ENCODE measurements at regions not wholly inside any gene's neighbourhood (a gene's known extent, or its start where the extent isn't known, plus 50 kb on each side); places are given as distances from the start of the nearest gene placed in this dataset.
"Not testable (repeated sequence)": the region's sequence is repeated elsewhere in the genome, so short reads cannot be mapped to it uniquely, and the experiment has no call there.

DNA sequence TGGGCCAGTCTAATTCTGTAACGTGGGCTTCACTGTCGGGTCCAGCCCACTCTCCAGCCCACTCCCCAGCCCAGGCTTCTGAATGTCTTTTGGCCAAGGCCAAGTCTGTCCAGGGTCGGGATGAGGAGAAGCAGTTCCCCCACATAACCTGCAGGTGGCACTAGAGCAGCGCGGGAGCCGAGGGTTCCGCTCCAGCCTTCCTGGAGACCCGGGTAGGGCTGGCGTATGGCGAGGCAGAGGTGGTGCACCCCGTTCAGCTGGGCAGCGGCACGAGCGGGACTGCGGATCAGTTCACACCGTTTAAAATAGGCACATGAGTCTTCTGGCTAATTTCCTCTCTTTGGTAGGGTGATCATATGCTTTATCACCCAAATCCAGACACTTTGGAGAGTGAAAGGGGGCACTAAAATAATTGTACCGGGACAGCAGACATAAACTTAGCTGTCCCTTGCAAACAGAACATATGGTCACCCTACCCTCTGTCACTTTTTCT, 185.9 kb downstream of the MSX2 start:
- no peaks in the 10 kb centered on the region for H3K9me3 ChIP-seq (ENCODE audit: control insufficient read depth in 2 of 2, low read length in 2 of 2)
- H3K36me3 ChIP-seq (ENCODE audit: control insufficient read depth in 2 of 2, insufficient read depth in 2 of 2, low read length in 2 of 2): no peaks in the 10 kb centered on the region
- H3K9ac ChIP-seq (ENCODE audit: low read depth in 1 of 2, low read length in 2 of 2): no peak overlapping the region
- H3K27ac ChIP-seq (ENCODE audit: low read depth in 2 of 2, low read length in 2 of 2): no peak overlapping the region
- peaks cover 0 to 2% of the 10 kb centered on the region in 2 donors for H3K4me1 ChIP-seq (ENCODE audit: control insufficient read depth in 2 of 2, insufficient read depth in 2 of 2, low read length in 2 of 2)
- no peak overlapping the region for H3K4me3 ChIP-seq (ENCODE audit: low read length in 2 of 2)
- no peaks in the 10 kb centered on the region for H3K27me3 ChIP-seq (ENCODE audit: control insufficient read depth in 2 of 2, insufficient read depth in 2 of 2, low read length in 2 of 2)

GRCh38 chr5:174903172-174903732, 178.9 kb downstream of the MSX2 start:
- no peaks in the 10 kb centered on the region for H3K4me1 ChIP-seq (ENCODE audit: control insufficient read depth in 2 of 2, insufficient read depth in 2 of 2, low read length in 2 of 2)
- no peaks in the 10 kb centered on the region for H3K9me3 ChIP-seq (ENCODE audit: control insufficient read depth in 2 of 2, low read length in 2 of 2)
- no peak overlapping the region for H3K9ac ChIP-seq (ENCODE audit: low read depth in 1 of 2, low read length in 2 of 2)
- no peaks in the 10 kb centered on the region for H3K27me3 ChIP-seq (ENCODE audit: control insufficient read depth in 2 of 2, insufficient read depth in 2 of 2, low read length in 2 of 2)
- no peak overlapping the region for H3K27ac ChIP-seq (ENCODE audit: low read depth in 2 of 2, low read length in 2 of 2)
- no peak overlapping the region for H3K4me3 ChIP-seq (ENCODE audit: low read length in 2 of 2)
- H3K36me3 ChIP-seq (ENCODE audit: control insufficient read depth in 2 of 2, insufficient read depth in 2 of 2, low read length in 2 of 2): no peaks in the 10 kb centered on the region

GRCh38 chr5:174901336-174901735, 177.0 kb downstream of the MSX2 start:
- no peak overlapping the region for H3K4me3 ChIP-seq (ENCODE audit: low read length in 2 of 2)
- H3K27me3 ChIP-seq (ENCODE audit: control insufficient read depth in 2 of 2, insufficient read depth in 2 of 2, low read length in 2 of 2): no peaks in the 10 kb centered on the region
- H3K9ac ChIP-seq (ENCODE audit: low read depth in 1 of 2, low read length in 2 of 2): no peak overlapping the region
- H3K27ac ChIP-seq (ENCODE audit: low read depth in 2 of 2, low read length in 2 of 2): no peak overlapping the region
- no peaks in the 10 kb centered on the region for H3K4me1 ChIP-seq (ENCODE audit: control insufficient read depth in 2 of 2, insufficient read depth in 2 of 2, low read length in 2 of 2)
- H3K9me3 ChIP-seq (ENCODE audit: control insufficient read depth in 2 of 2, low read length in 2 of 2): no peaks in the 10 kb centered on the region
- H3K36me3 ChIP-seq (ENCODE audit: control insufficient read depth in 2 of 2, insufficient read depth in 2 of 2, low read length in 2 of 2): no peaks in the 10 kb centered on the region

GRCh38 chr5:174900240-174900865, 176.0 kb downstream of the MSX2 start:
- H3K9ac ChIP-seq (ENCODE audit: low read depth in 1 of 2, low read length in 2 of 2): no peak overlapping the region
- H3K4me1 ChIP-seq (ENCODE audit: control insufficient read depth in 2 of 2, insufficient read depth in 2 of 2, low read length in 2 of 2): no peaks in the 10 kb centered on the region
- H3K27ac ChIP-seq (ENCODE audit: low read depth in 2 of 2, low read length in 2 of 2): no peak overlapping the region
- H3K36me3 ChIP-seq (ENCODE audit: control insufficient read depth in 2 of 2, insufficient read depth in 2 of 2, low read length in 2 of 2): no peaks in the 10 kb centered on the region
- no peak overlapping the region for H3K4me3 ChIP-seq (ENCODE audit: low read length in 2 of 2)
- H3K9me3 ChIP-seq (ENCODE audit: control insufficient read depth in 2 of 2, low read length in 2 of 2): no peaks in the 10 kb centered on the region
- H3K27me3 ChIP-seq (ENCODE audit: control insufficient read depth in 2 of 2, insufficient read depth in 2 of 2, low read length in 2 of 2): no peaks in the 10 kb centered on the region

GRCh38 chr5:174897281-174897950, 173.0 kb downstream of the MSX2 start:
- no peak overlapping the region for H3K9ac ChIP-seq (ENCODE audit: low read depth in 1 of 2, low read length in 2 of 2)
- no peak overlapping the region for H3K27ac ChIP-seq (ENCODE audit: low read depth in 2 of 2, low read length in 2 of 2)
- no peaks in the 10 kb centered on the region for H3K36me3 ChIP-seq (ENCODE audit: control insufficient read depth in 2 of 2, insufficient read depth in 2 of 2, low read length in 2 of 2)
- H3K27me3 ChIP-seq (ENCODE audit: control insufficient read depth in 2 of 2, insufficient read depth in 2 of 2, low read length in 2 of 2): no peaks in the 10 kb centered on the region
- H3K4me3 ChIP-seq (ENCODE audit: low read length in 2 of 2): no peak overlapping the region
- H3K4me1 ChIP-seq (ENCODE audit: control insufficient read depth in 2 of 2, insufficient read depth in 2 of 2, low read length in 2 of 2): no peaks in the 10 kb centered on the region
- H3K9me3 ChIP-seq (ENCODE audit: control insufficient read depth in 2 of 2, low read length in 2 of 2): no peaks in the 10 kb centered on the region

DNA sequence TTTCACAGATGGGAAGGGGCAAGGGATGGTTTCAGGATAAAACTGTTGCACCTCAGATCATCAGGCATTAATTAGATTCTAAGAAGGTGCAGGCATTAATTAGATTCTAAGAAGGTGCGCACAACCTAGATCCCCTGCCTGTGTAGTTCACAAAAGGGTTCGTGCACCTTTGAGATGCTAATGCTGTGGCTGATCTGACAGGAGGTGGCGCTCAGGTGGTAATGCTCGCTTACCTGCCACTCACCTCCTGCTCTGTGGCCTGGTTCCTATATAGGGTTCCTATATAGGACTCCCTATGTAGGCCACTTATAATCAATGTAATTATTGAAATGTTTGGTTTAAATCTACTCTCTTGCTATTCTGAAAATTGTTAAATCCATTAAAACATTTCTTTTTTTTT, 171.0 kb downstream of the MSX2 start:
- Histone ChIP-seq H3K4me1 (ENCODE audit: control insufficient read depth in 2 of 2, insufficient read depth in 2 of 2, low read length in 2 of 2) (no peaks in the 10 kb centered on the region), H3K27ac (ENCODE audit: low read depth in 2 of 2, low read length in 2 of 2) (no peak overlapping the region), H3K27me3 (ENCODE audit: control insufficient read depth in 2 of 2, insufficient read depth in 2 of 2, low read length in 2 of 2) (no peaks in the 10 kb centered on the region), H3K9ac (ENCODE audit: low read depth in 1 of 2, low read length in 2 of 2) (no peak overlapping the region), H3K9me3 (ENCODE audit: control insufficient read depth in 2 of 2, low read length in 2 of 2) (no peaks in the 10 kb centered on the region), H3K4me3 (ENCODE audit: low read length in 2 of 2) (no peak overlapping the region), H3K36me3 (ENCODE audit: control insufficient read depth in 2 of 2, insufficient read depth in 2 of 2, low read length in 2 of 2) (no peaks in the 10 kb centered on the region)

GRCh38 chr5:174892742-174893141, 168.4 kb downstream of the MSX2 start:
- Histone ChIP-seq H3K9ac (ENCODE audit: low read depth in 1 of 2, low read length in 2 of 2) (no peak overlapping the region), H3K36me3 (ENCODE audit: control insufficient read depth in 2 of 2, insufficient read depth in 2 of 2, low read length in 2 of 2) (no peaks in the 10 kb centered on the region), H3K4me3 (ENCODE audit: low read length in 2 of 2) (no peak overlapping the region), H3K4me1 (ENCODE audit: control insufficient read depth in 2 of 2, insufficient read depth in 2 of 2, low read length in 2 of 2) (no peaks in the 10 kb centered on the region), H3K27ac (ENCODE audit: low read depth in 2 of 2, low read length in 2 of 2) (no peak overlapping the region), H3K9me3 (ENCODE audit: control insufficient read depth in 2 of 2, low read length in 2 of 2) (no peaks in the 10 kb centered on the region), H3K27me3 (ENCODE audit: control insufficient read depth in 2 of 2, insufficient read depth in 2 of 2, low read length in 2 of 2) (no peaks in the 10 kb centered on the region)

DNA sequence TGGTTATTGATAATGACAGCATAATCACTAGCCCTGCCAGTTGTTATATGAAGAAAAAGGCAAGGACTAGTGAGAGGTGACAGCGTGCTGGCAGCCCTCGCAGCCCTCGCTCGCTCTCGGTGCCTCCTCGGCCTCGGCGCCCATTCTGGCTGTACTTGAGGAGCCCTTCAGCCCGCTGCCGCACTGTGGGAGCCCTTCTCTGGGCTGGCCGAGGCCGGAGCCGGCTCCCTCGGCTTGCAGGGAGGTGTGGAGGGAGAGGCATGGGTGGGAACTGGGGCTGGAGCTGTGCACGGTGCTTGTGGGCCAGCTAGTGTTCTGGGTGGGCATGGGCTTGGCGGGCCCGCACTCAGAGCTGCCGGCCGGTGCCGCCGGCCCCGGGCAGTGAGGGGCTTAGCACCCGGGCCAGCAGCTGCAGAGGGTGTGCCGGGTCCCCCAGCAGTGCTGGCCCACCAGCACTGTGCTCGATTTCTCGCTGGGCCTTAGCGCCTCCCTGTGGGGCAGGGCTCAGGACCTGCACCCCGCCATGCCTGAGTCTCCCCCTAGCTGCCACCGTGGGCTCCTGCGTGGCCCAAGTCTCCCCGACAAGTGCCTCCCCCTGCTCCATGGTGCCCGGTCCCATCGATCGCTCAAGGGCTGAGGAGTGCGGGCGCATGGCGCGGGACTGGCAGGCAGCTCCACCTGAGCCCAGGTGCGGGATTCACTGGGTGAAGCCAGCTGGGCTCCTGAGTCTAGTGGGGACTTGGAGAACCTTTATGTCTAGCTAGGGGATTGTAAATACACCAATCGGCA, 156.2 kb downstream of the MSX2 start:
- H3K4me1 ChIP-seq (ENCODE audit: control insufficient read depth in 2 of 2, insufficient read depth in 2 of 2, low read length in 2 of 2); H3K9ac ChIP-seq (ENCODE audit: low read depth in 1 of 2, low read length in 2 of 2): not testable (repeated sequence)

DNA sequence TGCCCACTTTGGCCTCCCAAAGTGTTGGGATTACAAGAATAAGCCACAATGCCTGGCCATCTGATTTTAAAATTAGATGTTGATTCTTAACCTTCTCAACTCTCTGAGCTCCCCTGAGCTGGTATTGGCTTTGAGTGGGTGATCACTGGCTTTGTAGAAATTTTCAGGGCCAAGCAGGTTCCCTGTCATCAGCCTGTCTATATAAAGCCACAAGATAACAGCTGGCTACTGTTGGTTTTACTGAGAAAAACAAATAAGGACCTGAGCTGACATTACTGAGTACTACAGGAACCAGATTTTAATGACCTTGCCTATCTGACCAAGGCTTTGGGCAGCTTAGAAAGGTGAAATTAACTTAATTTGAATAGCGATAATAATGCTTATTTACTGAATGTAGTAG, 153.6 kb downstream of the MSX2 start:
- no peak overlapping the region for H3K9ac ChIP-seq (ENCODE audit: low read depth in 1 of 2, low read length in 2 of 2)
- H3K27me3 ChIP-seq (ENCODE audit: control insufficient read depth in 2 of 2, insufficient read depth in 2 of 2, low read length in 2 of 2): no peaks in the 10 kb centered on the region

More for the DNA sequence above, 156.2 kb downstream of the MSX2 start:
- H3K9me3 ChIP-seq (ENCODE audit: control insufficient read depth in 2 of 2, low read length in 2 of 2); H3K27ac ChIP-seq (ENCODE audit: low read depth in 2 of 2, low read length in 2 of 2); H3K27me3 ChIP-seq (ENCODE audit: control insufficient read depth in 2 of 2, insufficient read depth in 2 of 2, low read length in 2 of 2); H3K4me3 ChIP-seq (ENCODE audit: low read length in 2 of 2); H3K36me3 ChIP-seq (ENCODE audit: control insufficient read depth in 2 of 2, insufficient read depth in 2 of 2, low read length in 2 of 2): not testable (repeated sequence)

GRCh38 chr5:174872271-174872670, 147.9 kb downstream of the MSX2 start:
- no peaks in the 10 kb centered on the region for H3K36me3 ChIP-seq (ENCODE audit: control insufficient read depth in 2 of 2, insufficient read depth in 2 of 2, low read length in 2 of 2)
- H3K27ac ChIP-seq (ENCODE audit: low read depth in 2 of 2, low read length in 2 of 2): no peak overlapping the region
- no peaks in the 10 kb centered on the region for H3K9me3 ChIP-seq (ENCODE audit: control insufficient read depth in 2 of 2, low read length in 2 of 2)

More for the DNA sequence above, 153.6 kb downstream of the MSX2 start:
- no peaks in the 10 kb centered on the region for H3K9me3 ChIP-seq (ENCODE audit: control insufficient read depth in 2 of 2, low read length in 2 of 2)
- no peaks in the 10 kb centered on the region for H3K36me3 ChIP-seq (ENCODE audit: control insufficient read depth in 2 of 2, insufficient read depth in 2 of 2, low read length in 2 of 2)
- no peaks in the 10 kb centered on the region for H3K4me1 ChIP-seq (ENCODE audit: control insufficient read depth in 2 of 2, insufficient read depth in 2 of 2, low read length in 2 of 2)
- H3K27ac ChIP-seq (ENCODE audit: low read depth in 2 of 2, low read length in 2 of 2): no peak overlapping the region
- H3K4me3 ChIP-seq (ENCODE audit: low read length in 2 of 2): no peak overlapping the region

More at GRCh38 chr5:174872271-174872670, 147.9 kb downstream of the MSX2 start:
- no peak overlapping the region for H3K4me3 ChIP-seq (ENCODE audit: low read length in 2 of 2)
- no peaks in the 10 kb centered on the region for H3K4me1 ChIP-seq (ENCODE audit: control insufficient read depth in 2 of 2, insufficient read depth in 2 of 2, low read length in 2 of 2)
- no peak overlapping the region for H3K9ac ChIP-seq (ENCODE audit: low read depth in 1 of 2, low read length in 2 of 2)
- no peaks in the 10 kb centered on the region for H3K27me3 ChIP-seq (ENCODE audit: control insufficient read depth in 2 of 2, insufficient read depth in 2 of 2, low read length in 2 of 2)
